ENCODE measurements at regions not wholly inside any gene's neighbourhood (a gene's known extent, or its start where the extent isn't known, plus 50 kb on each side); places are given as distances from the start of the nearest gene placed in this dataset.
"Not testable (repeated sequence)": the region's sequence is repeated elsewhere in the genome, so short reads cannot be mapped to it uniquely, and the experiment has no call there.

GRCh38 chr19:30682146-30682998, 310.2 kb downstream of the ZNF536 start:
- Mint-ChIP-seq H3K4me3 (no peak overlapping the region), H3K27ac (no peak overlapping the region), H3K36me3 (ENCODE audit: low read depth) (no peaks in the 10 kb centered on the region), H3K27me3 (ENCODE audit: insufficient read depth) (peaks cover 5% of the 10 kb centered on the region), H3K4me1 (ENCODE audit: low read depth) (no peaks in the 10 kb centered on the region), H3K9me3 (no peaks in the 10 kb centered on the region)
- intact Hi-C loops (cut with micrococcal nuclease): loop anchor here (2.0 to 5.0 kb wide), 4 partner anchors 270 to 1540 kb away; no protein-coding TSS in a partner anchor
- DNase-seq (ENCODE audit: low spot score): no peak

DNA sequence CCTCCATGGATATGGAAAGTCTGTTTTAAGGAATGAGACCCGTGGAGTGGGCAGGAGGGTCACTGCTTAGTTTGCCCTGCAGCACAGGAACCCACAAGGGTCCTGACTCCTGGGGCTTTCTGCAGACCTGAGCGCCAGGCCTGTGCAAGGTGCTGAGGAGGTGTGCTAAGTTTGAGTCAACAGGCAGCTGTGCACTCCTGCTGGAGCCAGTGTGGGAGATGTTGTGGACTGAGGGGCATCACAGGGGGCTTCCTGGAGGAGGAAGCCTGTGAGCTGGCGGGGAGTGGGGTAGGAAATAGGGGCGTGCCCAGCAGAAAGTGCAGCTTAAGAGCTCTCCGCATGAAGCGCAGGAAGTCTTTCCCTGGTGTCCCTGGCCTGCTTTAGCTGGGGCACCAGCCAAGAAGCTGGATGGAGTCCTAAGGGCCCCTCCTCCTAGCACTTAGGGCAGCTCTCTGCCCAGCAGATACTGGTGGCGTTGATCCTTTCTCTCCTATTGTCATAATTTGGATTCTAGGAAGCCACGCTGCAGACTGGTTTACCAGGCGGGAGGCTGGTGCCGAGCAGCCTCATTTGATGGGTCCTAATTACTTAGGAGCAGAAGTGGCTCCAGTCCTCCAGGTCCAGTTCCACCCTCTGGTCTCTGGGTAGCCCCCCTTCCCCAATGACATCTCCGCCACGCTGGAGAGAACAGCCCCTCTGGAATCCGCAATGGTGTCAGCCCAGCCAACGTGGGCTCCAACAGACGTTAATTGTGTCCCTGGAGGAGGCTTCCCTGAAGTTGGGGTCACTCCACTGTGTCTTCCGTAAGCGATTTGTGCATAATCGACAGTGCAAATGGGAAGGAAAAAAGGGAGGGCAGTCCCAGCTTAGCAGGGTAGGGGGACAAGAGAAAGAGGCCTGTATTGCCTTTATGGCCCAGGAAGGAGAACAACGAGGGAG, 309.2 kb downstream of the ZNF536 start:
- intact Hi-C loops (cut with micrococcal nuclease): loop anchor here (2.0 to 5.0 kb wide), 4 partner anchors 271 to 1541 kb away; no protein-coding TSS in a partner anchor
- Mint-ChIP-seq H3K36me3 (ENCODE audit: low read depth) (no peaks in the 10 kb centered on the region), H3K27ac (no peak overlapping the region)

GRCh38 chr19:30680399-30680798, 308.2 kb downstream of the ZNF536 start:
- not testable (repeated sequence) for H3K36me3 Mint-ChIP-seq (ENCODE audit: low read depth); H3K9me3 Mint-ChIP-seq; H3K4me1 Mint-ChIP-seq (ENCODE audit: low read depth); H3K27me3 Mint-ChIP-seq (ENCODE audit: insufficient read depth); DNase-seq (ENCODE audit: low spot score); H3K27ac Mint-ChIP-seq; H3K4me3 Mint-ChIP-seq
- intact Hi-C loops (cut with micrococcal nuclease): loop anchor here (5.0 kb wide), 3 partner anchors 272 to 1542 kb away; no protein-coding TSS in a partner anchor

More for the DNA sequence above, 309.2 kb downstream of the ZNF536 start:
- Mint-ChIP-seq H3K27me3 (ENCODE audit: insufficient read depth) (no peaks in the 10 kb centered on the region), H3K4me3 (no peak overlapping the region), H3K4me1 (ENCODE audit: low read depth) (no peaks in the 10 kb centered on the region), H3K9me3 (no peaks in the 10 kb centered on the region)
- DNase-seq (ENCODE audit: low spot score): no peak

DNA sequence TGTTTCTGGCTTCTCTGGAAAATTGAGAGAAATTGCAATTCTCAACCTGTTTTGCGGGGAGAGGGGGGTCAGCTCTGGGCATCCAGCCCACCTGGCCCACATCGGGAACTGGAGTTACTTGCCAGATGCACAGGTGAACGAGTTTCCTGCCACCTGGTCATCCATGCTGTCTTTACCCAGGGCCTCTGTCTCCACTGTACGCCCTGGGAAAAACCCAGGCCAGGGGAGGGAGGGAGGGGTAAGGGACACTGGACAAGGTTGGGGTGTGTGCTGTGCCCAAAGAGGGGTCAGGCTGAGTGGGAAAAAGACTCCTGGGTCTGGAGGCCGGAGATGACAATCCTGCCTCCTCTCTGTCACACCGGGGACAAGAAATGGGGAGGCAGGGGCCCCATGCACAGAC, 307.6 kb downstream of the ZNF536 start:
- DNase-seq (ENCODE audit: low spot score): no peak
- Mint-ChIP-seq H3K27ac (no peak overlapping the region), H3K4me3 (no peak overlapping the region), H3K4me1 (ENCODE audit: low read depth) (no peaks in the 10 kb centered on the region), H3K27me3 (ENCODE audit: insufficient read depth) (no peaks in the 10 kb centered on the region), H3K9me3 (no peaks in the 10 kb centered on the region), H3K36me3 (ENCODE audit: low read depth) (no peaks in the 10 kb centered on the region)
- intact Hi-C loops (cut with micrococcal nuclease): loop anchor here (5.0 kb wide), 3 partner anchors 273 to 1543 kb away; no protein-coding TSS in a partner anchor

- no peak for DNase-seq (ENCODE audit: low spot score)
- H3K27ac Mint-ChIP-seq: no peak overlapping the region
- no peaks in the 10 kb centered on the region for H3K9me3 Mint-ChIP-seq
- H3K36me3 Mint-ChIP-seq (ENCODE audit: low read depth): no peaks in the 10 kb centered on the region
- no peaks in the 10 kb centered on the region for H3K4me1 Mint-ChIP-seq (ENCODE audit: low read depth)
- intact Hi-C loops (cut with micrococcal nuclease): no loop called here
- no peak overlapping the region for H3K4me3 Mint-ChIP-seq
- H3K27me3 Mint-ChIP-seq (ENCODE audit: insufficient read depth): no peaks in the 10 kb centered on the region
Observed at GRCh38 chr19:30679153-30679702, 307.0 kb downstream of the ZNF536 start.

DNA sequence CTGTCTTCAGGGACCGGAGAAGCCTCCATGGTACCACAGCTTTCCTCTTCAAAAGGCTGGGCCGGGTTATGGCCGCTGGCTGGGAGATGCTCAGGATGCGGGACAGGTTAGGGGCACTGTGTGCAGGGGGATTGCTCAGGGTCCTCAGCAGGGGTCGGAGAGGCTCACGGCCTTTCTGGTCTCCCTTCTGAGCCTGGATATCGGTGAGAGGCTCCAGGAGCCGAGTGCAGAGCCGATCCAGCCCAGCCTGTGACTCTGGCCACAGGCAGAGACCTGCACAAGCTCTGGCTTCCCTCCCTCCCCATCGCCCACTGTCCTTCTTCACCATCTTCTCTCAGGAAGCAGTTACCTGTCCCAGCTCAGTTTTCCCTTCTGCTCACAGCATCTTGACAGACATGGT, 306.0 kb downstream of the ZNF536 start:
- DNase-seq (ENCODE audit: low spot score): no peak
- intact Hi-C loops (cut with micrococcal nuclease): no loop called here
- Mint-ChIP-seq H3K9me3 (no peaks in the 10 kb centered on the region), H3K27ac (no peak overlapping the region), H3K4me3 (no peak overlapping the region), H3K36me3 (ENCODE audit: low read depth) (no peaks in the 10 kb centered on the region), H3K27me3 (ENCODE audit: insufficient read depth) (no peaks in the 10 kb centered on the region), H3K4me1 (ENCODE audit: low read depth) (no peaks in the 10 kb centered on the region)

DNA sequence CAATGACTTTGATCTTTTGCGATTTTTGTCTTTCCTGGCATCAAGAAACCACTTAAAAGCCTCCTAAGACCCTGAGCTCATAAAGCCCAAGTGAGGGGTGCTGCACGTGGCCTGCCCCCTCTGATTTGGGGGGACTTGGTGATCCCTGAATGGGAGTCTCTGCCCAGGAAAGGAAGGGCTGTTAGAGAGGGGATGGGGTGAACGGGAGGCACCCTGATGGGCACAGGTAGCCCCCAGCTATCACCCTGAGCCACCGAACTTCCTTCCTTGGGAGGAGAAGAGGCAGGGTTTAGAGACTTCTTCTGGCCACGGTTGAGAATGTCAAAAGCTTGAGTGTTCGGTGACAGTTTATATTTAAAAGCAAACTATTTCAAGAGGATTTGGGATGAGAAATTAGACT, 305.5 kb downstream of the ZNF536 start:
- intact Hi-C loops (cut with micrococcal nuclease): no loop called here
- no peak overlapping the region for H3K4me3 Mint-ChIP-seq
- H3K27me3 Mint-ChIP-seq (ENCODE audit: insufficient read depth): no peaks in the 10 kb centered on the region
- no peaks in the 10 kb centered on the region for H3K36me3 Mint-ChIP-seq (ENCODE audit: low read depth)
- no peaks in the 10 kb centered on the region for H3K4me1 Mint-ChIP-seq (ENCODE audit: low read depth)
- no peak overlapping the region for H3K27ac Mint-ChIP-seq
- DNase-seq (ENCODE audit: low spot score): no peak
- H3K9me3 Mint-ChIP-seq: no peaks in the 10 kb centered on the region

DNA sequence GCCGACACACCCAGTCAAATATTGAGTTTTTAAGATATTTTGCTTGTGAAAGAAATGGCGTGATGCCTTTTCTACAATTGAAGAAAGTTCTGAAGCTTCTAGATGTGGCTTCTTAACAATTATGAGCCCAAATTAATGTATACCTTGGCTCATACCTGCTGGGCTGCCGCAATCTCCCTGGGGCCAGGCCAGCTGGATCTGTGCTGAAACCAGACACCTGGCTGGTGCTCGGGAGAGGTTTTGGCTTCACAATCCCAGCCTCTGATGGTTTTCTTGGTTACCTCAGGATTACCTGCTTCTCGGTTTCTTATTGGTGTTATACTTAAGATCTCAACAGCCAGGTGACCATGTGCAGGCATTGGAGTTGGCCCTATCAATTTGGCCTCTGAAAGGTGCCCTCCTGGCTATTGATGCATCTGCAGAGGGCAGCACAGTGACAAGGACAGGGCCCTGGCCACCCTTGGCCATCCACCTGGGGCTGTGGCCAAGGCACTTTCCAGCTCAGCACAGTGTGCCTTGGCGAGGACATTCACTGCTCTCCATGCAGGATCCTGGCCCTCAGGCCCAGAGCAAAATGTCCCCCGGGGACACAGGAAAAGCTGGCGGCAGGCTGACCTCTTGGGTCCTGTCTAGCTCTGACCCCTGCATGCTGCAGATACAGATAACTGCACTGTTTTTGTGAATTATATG, 305.0 kb downstream of the ZNF536 start:
- Mint-ChIP-seq H3K4me1 (ENCODE audit: low read depth) (no peaks in the 10 kb centered on the region), H3K36me3 (ENCODE audit: low read depth) (no peaks in the 10 kb centered on the region), H3K27me3 (ENCODE audit: insufficient read depth) (no peaks in the 10 kb centered on the region), H3K9me3 (no peaks in the 10 kb centered on the region), H3K4me3 (no peak overlapping the region), H3K27ac (no peak overlapping the region)
- DNase-seq (ENCODE audit: low spot score): no peak
- intact Hi-C loops (cut with micrococcal nuclease): no loop called here

DNA sequence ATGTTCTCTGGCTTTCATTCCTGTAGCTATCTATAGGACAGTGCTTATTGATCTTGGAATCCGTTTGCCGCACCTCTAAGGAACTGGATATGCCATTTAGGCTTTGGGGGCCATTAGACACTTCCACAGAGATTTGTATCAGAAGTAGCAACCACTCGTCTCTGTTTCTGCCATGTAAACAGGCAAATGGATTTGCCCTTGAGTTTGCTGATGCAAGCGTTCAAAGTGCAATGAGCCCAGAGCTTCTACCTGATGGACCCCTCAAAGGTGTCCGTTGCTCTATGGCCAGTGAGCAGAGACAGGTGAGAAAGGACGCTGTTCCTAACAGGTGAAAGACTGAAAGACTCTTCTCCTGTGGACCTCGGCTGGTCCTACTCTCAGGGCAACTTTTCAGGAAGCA, 302.9 kb downstream of the ZNF536 start:
- Mint-ChIP-seq H3K9me3 (no peaks in the 10 kb centered on the region), H3K4me3 (no peak overlapping the region), H3K36me3 (ENCODE audit: low read depth) (no peaks in the 10 kb centered on the region), H3K27ac (no peak overlapping the region), H3K4me1 (ENCODE audit: low read depth) (no peaks in the 10 kb centered on the region), H3K27me3 (ENCODE audit: insufficient read depth) (no peaks in the 10 kb centered on the region)
- intact Hi-C loops (cut with micrococcal nuclease): no loop called here
- no peak for DNase-seq (ENCODE audit: low spot score)

- H3K4me3 Mint-ChIP-seq: no peak overlapping the region
- H3K27ac Mint-ChIP-seq: no peak overlapping the region
- DNase-seq (ENCODE audit: low spot score): no peak
- H3K9me3 Mint-ChIP-seq: no peaks in the 10 kb centered on the region
- no peaks in the 10 kb centered on the region for H3K4me1 Mint-ChIP-seq (ENCODE audit: low read depth)
- H3K27me3 Mint-ChIP-seq (ENCODE audit: insufficient read depth): no peaks in the 10 kb centered on the region
- H3K36me3 Mint-ChIP-seq (ENCODE audit: low read depth): no peaks in the 10 kb centered on the region
- intact Hi-C loops (cut with micrococcal nuclease): no loop called here
Observed at GRCh38 chr19:30674656-30675055, 302.5 kb downstream of the ZNF536 start.

DNA sequence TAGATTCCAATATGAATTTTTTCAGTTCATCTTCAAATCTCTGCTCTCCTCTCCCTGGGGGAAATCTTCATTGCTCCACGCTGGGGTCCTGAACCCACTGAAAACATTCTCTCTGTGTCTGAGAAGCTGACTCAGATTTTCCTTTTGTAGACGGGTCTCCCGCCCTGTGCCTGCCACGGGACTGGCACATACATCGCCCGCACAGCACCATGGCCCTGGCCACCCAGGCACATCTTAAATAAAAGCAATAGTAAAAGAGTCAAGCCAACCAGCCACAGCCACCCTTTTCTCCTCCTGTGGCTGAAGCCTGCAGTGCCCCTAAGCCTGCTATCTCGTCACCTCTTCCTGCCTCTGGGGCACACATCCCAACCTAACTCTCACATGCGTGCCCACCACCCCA, 301.2 kb downstream of the ZNF536 start:
- H3K4me1 Mint-ChIP-seq (ENCODE audit: low read depth): no peaks in the 10 kb centered on the region

DNA sequence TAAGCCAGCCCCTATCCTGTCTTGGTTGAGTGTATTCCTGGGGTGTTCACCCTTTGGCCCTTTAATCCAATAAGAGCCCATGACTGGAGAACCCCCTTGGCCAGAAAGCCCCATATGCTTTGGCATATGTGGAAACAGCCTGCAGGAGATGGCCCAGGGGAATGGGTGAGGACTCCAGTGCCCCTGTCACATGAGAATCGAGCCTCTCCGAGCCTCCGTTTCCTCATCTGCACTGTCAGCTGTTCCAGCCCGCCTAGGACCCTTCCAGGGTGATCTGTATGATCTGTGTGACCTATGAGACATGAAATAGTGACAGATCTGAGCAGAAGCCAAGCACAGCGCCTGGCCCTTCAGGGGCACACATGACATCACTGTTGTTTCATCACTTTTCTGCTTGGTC, 300.7 kb downstream of the ZNF536 start:
- H3K4me3 Mint-ChIP-seq: no peak overlapping the region

More for the DNA sequence above, 301.2 kb downstream of the ZNF536 start:
- no peak overlapping the region for H3K27ac Mint-ChIP-seq
- no peak for DNase-seq (ENCODE audit: low spot score)
- no peaks in the 10 kb centered on the region for H3K36me3 Mint-ChIP-seq (ENCODE audit: low read depth)
- no peaks in the 10 kb centered on the region for H3K27me3 Mint-ChIP-seq (ENCODE audit: insufficient read depth)
- H3K9me3 Mint-ChIP-seq: no peaks in the 10 kb centered on the region
- intact Hi-C loops (cut with micrococcal nuclease): no loop called here
- no peak overlapping the region for H3K4me3 Mint-ChIP-seq

More for the DNA sequence above, 300.7 kb downstream of the ZNF536 start:
- intact Hi-C loops (cut with micrococcal nuclease): no loop called here
- no peaks in the 10 kb centered on the region for H3K27me3 Mint-ChIP-seq (ENCODE audit: insufficient read depth)
- no peak for DNase-seq (ENCODE audit: low spot score)
- no peaks in the 10 kb centered on the region for H3K4me1 Mint-ChIP-seq (ENCODE audit: low read depth)
- no peaks in the 10 kb centered on the region for H3K9me3 Mint-ChIP-seq
- no peaks in the 10 kb centered on the region for H3K36me3 Mint-ChIP-seq (ENCODE audit: low read depth)
- no peak overlapping the region for H3K27ac Mint-ChIP-seq

Measured in activated T-helper 1 cell treated with anti-CD3 and anti-CD28 coated beads, Interleukin-12 subunit alpha, Interleukin-12 subunit beta, Interleukin-2, Interleukin-4 antibody, amounts not matched to agents 30 ng/mL and 10 ng/mL and 1 ng/mL, durations not matched to agents 14 hours and 24 hours and 36 hours (primary cell).